Loucy (cell line): ENCODE measurements at regions not wholly inside any gene's neighbourhood (a gene's known extent, or its start where the extent isn't known, plus 50 kb on each side); places are given as distances from the start of the nearest gene placed in this dataset.

ENCODE experiments used
- CTCF ChIP-seq: fragments of 200-600 bp; sonication (generic); conservative IDR thresholded peaks from 2 replicates; pipeline ENCODE4 v1.5.1; 2014; ENCODE audit warnings: mild to moderate bottlenecking, antibody characterized with exemption, low read length
- EZH2phosphoT487 ChIP-seq: fragments of 200-600 bp; IDR thresholded peaks from 2 replicates; pipeline ENCODE4 v1.6.1; 2018; ENCODE audit warnings: antibody characterized with exemption, mild to moderate bottlenecking, moderate library complexity, borderline replicate concordance

GRCh38 chr7:131081308-131081707, 246.4 kb upstream of the MKLN1 start:
- TF ChIP-seq EZH2phosphoT487 (no peak), CTCF (no peak)
